H1 (cell line): ENCODE measurements at regions not wholly inside any gene's neighbourhood (a gene's known extent, or its start where the extent isn't known, plus 50 kb on each side); places are given as distances from the start of the nearest gene placed in this dataset.

Experiments
- ATF3 ChIP-seq: IDR thresholded peaks from 2 replicates; pipeline ENCODE4 v1.6.1; 2011; ENCODE audit warnings: low read depth, mild to moderate bottlenecking, low read length; ENCODE audit not compliant: insufficient read depth
- CBX8 ChIP-seq: fragments of 300-800, 300-1000 bp; sonication (generic); IDR thresholded peaks from 2 replicates; pipeline ENCODE4 v1.7.1; 2016; ENCODE audit warnings: low read depth, low read length, borderline replicate concordance
- EP300 ChIP-seq, 2 experiments: IDR thresholded peaks; 1 replicate in 1 of 2; 2 replicates in 1 of 2; pipeline ENCODE4 v1.6.1; 2011 to 2012; ENCODE audit warnings: low read depth in 2 of 2, low read length in 2 of 2, mild to moderate bottlenecking in 2 of 2, borderline replicate concordance in 1 of 2, inconsistent platforms in 1 of 2, moderate library complexity in 1 of 2
- KDM4A ChIP-seq: IDR thresholded peaks from one replicate; pipeline ENCODE4 v1.7.1; 2012; ENCODE audit warnings: low read depth, mild to moderate bottlenecking, moderate library complexity, low read length, inconsistent platforms; ENCODE audit not compliant: severe bottlenecking
- KDM5A ChIP-seq: fragments of 200-600 bp; IDR thresholded peaks from 2 replicates; pipeline ENCODE4 v1.7.1; 2012; ENCODE audit warnings: mild to moderate bottlenecking, low read length, inconsistent platforms, mixed read lengths
- SP2 ChIP-seq: IDR thresholded peaks from 2 replicates; pipeline ENCODE4 v1.6.1; 2012; ENCODE audit warnings: mild to moderate bottlenecking, low read length, inconsistent platforms
- TAF1 ChIP-seq: IDR thresholded peaks from 2 replicates; pipeline ENCODE4 v1.6.1; 2011; ENCODE audit warnings: mild to moderate bottlenecking, low read depth, low read length

- TF ChIP-seq CBX8 (no peak), KDM4A (no peak), TAF1 (no peak), KDM5A (no peak), ATF3 (no peak), EP300 (IDR thresholded peaks at IDR 0.05; ENCODE audit: borderline replicate concordance in 1 of 2, low read depth in 2 of 2, low read length in 2 of 2) (no peak), SP2 (no peak)
- TF ChIP-seq, all 59 proteins: peak for 0
Observed at GRCh38 chr2:53559302-53559966, 208.2 kb upstream of the CHAC2 start (continued).
